ENCODE measurements at regions not wholly inside any gene's neighbourhood (a gene's known extent, or its start where the extent isn't known, plus 50 kb on each side); places are given as distances from the start of the nearest gene placed in this dataset.
"Not testable (repeated sequence)": the region's sequence is repeated elsewhere in the genome, so short reads cannot be mapped to it uniquely, and the experiment has no call there.

DNA sequence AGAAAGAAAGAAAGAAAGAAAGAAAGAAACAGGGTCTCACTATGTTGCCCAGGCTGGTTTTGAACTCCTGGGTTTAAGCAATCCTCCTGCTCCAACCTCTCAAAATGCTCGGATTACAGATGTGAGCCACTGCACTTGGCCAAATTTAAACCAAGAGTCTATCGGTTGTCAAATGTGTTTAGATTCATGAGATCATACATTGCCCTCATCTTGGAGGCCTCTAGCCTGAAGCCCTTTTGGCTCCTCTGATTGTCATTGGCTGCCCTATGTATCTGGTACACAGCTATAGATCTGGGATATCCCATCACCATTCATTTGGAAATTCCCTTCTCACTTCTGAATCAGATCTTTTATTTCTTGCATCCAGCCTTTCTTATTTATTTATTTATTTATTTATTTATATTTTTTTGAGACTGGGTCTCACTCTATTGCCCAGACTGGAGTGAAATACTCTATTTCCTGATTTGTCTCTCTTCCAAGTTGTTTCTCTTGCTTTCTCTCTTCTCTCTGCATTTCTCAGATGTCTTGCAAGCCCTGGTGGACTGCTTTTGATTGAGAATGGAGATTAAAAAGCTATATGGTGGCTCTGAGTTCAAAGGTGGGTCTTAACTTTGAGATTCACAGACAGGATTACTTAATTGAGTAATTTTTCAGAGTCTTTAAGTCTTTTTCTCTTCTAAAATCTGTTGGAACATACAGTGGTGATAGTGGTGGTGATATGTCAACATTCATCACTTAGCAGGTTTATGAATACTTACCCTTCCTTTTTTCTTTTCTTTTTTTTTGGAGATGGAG, 121.9 kb downstream of the GJA1 start:
- TF ChIP-seq, protein P1, sequence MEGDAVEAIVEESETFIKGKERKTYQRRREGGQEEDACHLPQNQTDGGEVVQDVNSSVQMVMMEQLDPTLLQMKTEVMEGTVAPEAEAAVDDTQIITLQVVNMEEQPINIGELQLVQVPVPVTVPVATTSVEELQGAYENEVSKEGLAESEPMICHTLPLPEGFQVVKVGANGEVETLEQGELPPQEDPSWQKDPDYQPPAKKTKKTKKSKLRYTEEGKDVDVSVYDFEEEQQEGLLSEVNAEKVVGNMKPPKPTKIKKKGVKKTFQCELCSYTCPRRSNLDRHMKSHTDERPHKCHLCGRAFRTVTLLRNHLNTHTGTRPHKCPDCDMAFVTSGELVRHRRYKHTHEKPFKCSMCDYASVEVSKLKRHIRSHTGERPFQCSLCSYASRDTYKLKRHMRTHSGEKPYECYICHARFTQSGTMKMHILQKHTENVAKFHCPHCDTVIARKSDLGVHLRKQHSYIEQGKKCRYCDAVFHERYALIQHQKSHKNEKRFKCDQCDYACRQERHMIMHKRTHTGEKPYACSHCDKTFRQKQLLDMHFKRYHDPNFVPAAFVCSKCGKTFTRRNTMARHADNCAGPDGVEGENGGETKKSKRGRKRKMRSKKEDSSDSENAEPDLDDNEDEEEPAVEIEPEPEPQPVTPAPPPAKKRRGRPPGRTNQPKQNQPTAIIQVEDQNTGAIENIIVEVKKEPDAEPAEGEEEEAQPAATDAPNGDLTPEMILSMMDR (IDR thresholded peaks at IDR 0.05; ENCODE audit: borderline replicate concordance, insufficient read depth, low read depth, low read length), result no peak
- no peak overlapping the region for H3K4me3 ChIP-seq (ENCODE audit: low read depth, low read length)

- TF ChIP-seq, protein P1 (IDR thresholded peaks at IDR 0.05; ENCODE audit: borderline replicate concordance, insufficient read depth, low read depth, low read length), result no peak
- no peak overlapping the region for H3K4me3 ChIP-seq (ENCODE audit: low read depth, low read length)
Measured at GRCh38 chr6:121559611-121560269, 124.3 kb downstream of the GJA1 start.

GRCh38 chr6:121560476-121560875, 125.0 kb downstream of the GJA1 start:
- TF ChIP-seq, protein P1 (IDR thresholded peaks at IDR 0.05; ENCODE audit: borderline replicate concordance, insufficient read depth, low read depth, low read length), result no peak
- H3K4me3 ChIP-seq (ENCODE audit: low read depth, low read length), result no peak overlapping the region

DNA sequence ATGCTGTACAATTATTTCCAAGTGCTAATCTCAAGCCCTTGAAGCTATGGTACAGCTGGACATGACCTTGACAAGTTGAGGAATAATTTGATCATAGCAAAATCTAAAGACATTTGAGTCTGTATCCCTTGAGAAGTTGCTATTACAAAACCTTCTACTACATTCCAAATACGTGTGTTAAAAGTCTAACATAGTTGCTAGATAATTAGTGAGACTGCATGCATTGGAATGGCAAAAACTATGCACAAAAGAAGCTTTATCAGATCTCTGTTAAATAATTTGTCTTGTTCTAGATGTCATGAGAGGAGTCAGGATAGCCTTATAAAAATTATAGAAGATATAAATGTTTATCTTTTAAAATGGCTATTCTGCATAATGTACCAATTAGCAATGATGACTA, 127.8 kb downstream of the GJA1 start:
- TF ChIP-seq, protein P1 (IDR thresholded peaks at IDR 0.05; ENCODE audit: borderline replicate concordance, insufficient read depth, low read depth, low read length), result no peak
- H3K4me3 ChIP-seq (ENCODE audit: low read depth, low read length), result no peak overlapping the region

DNA sequence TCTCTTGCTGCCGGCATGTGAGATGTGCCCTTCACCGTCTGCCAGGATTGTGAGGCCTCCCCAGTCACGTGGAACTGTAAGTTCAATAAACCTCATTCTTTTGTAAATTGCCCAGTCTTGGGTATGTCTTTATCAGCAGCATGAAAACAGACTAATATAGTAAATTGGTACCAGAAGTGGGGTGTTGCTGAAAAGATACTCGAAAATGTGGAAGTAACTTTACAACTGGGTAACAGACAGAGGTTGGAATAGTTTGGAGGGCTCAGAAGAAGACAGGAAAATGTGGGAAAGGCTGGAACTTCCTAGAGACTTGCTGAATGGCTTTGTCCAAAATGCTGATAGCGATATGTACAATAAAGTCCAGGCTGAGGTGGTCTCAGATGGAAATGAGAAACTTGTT, 129.1 kb downstream of the GJA1 start:
- H3K4me3 ChIP-seq (ENCODE audit: low read depth, low read length), result not testable (repeated sequence)

DNA sequence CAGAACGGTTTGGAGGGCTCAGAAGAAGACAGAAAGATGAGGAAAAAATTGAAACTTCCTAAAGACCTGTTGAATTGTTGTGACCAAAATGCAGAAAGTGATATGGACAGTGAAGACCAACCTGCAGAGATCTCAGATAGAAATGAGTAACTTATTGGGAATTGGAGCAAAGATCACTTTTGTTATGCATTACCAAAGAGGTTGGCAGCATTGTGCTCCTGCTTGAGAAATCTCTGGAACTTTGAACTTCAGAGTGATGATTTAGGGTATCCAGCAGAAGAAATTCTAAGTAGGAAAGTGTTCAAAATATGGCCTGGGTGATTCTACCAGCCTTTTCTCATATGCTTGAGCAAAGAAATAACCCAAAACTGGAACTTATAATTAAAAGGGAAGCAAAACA, 136.0 kb downstream of the GJA1 start:
- H3K4me3 ChIP-seq (ENCODE audit: low read depth, low read length), result no peak overlapping the region
- TF ChIP-seq, protein P1 (IDR thresholded peaks at IDR 0.05; ENCODE audit: borderline replicate concordance, insufficient read depth, low read depth, low read length), result no peak

- H3K4me3 ChIP-seq (ENCODE audit: low read depth, low read length), result no peak overlapping the region
Measured at GRCh38 chr6:121573481-121573880, 138.0 kb downstream of the GJA1 start.

More at GRCh38 chr6:121573481-121573880, 138.0 kb downstream of the GJA1 start:
- TF ChIP-seq, protein P1 (IDR thresholded peaks at IDR 0.05; ENCODE audit: borderline replicate concordance, insufficient read depth, low read depth, low read length), result no peak
